ENCODE measurements at regions not wholly inside any gene's neighbourhood (a gene's known extent, or its start where the extent isn't known, plus 50 kb on each side); places are given as distances from the start of the nearest gene placed in this dataset.

DNA sequence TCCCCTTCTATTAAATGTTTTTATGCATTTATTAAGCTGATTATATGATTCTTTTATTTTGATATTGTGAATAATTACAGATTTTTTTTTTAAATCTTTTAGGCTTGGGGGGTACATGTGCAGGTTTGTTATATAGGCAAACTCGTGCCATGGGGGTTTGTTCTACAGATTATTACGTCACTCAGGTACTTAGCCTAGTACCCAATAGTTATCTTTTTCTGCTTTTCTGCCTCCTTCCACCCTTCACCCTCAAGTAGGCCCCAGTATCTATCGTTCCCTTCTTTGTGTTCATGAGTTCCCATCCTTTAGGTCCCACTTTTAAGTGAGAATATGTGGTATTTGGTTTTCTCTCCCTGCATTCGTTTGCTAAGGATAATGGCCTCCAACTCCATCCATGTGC lies 92.2 kb upstream of the CWC22 start:
- Histone ChIP-seq H3K4me1 (ENCODE audit: insufficient read depth) (peaks cover 5% of the 10 kb centered on the region; the same call in 1 of the 2 replicates), H3K4me2 (ENCODE audit: unreplicated experiment) (no peak overlapping the region), H3K27me3 (replicated peaks; ENCODE audit: insufficient read depth) (no peaks in the 10 kb centered on the region), H3K9me3 (ENCODE audit: low read depth) (no peaks in the 10 kb centered on the region), H3K9me2 (ENCODE audit: insufficient read depth) (no peaks in the 10 kb centered on the region), H3K4me3 (no peak overlapping the region), H3K79me2 (ENCODE audit: insufficient read depth) (no peaks in the 10 kb centered on the region), H4K20me1 (ENCODE audit: insufficient read depth) (no peaks in the 10 kb centered on the region), H3K9ac (no peak overlapping the region), H2AFZ (no peak overlapping the region), H3F3A (ENCODE audit: insufficient read depth) (no peaks in the 10 kb centered on the region), H3K27ac (no peak overlapping the region), H3K36me3 (ENCODE audit: low read depth) (no peaks in the 10 kb centered on the region)
- WGBS, 2 experiments (ENCODE audit: low coverage in 1 of 2, low lambda C conversion rate in 2 of 2, missing lambda C conversion rate in 2 of 2), result 57 to 64% methylated on average over 4 of the region's 4 CpGs
- no peak for DNase-seq
- in situ Hi-C loops (cut with MboI), result no loop called here
- no peak for TF ChIP-seq EZH2phosphoT487 (IDR thresholded peaks at IDR 0.05; ENCODE audit: insufficient read depth, low read depth)
- TF ChIP-seq EZH2 (IDR thresholded peaks at IDR 0.05; ENCODE audit: insufficient read depth, poor library complexity, severe bottlenecking), result no peak

DNA sequence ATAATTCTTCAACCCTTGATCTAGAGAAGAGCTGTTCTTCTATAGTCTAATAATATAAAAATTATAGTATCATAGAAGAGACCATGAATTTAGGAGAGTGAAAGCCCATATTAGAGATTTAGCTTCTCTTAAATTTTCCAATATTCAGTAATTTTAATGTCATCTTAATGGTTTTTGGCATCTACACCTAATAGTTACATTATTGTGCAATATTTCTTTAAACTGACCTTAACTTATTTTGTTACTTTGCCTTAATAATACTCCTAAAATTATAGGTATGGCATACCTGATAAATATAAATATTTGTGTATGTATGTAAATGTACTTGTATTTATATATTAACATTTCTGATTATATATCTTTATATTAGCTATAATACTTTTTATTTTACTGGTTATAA lies 78.0 kb upstream of the CWC22 start:
- H3K9ac ChIP-seq, result no peak overlapping the region
- no peak overlapping the region for H3K4me3 ChIP-seq
- in situ Hi-C loops (cut with MboI), result no loop called here
- DNase-seq, result no peak
- H3K9me3 ChIP-seq (ENCODE audit: low read depth), result no peaks in the 10 kb centered on the region
- H3K27me3 ChIP-seq (replicated peaks; ENCODE audit: insufficient read depth), result no peaks in the 10 kb centered on the region; the same call in 1 of the 2 replicates
- TF ChIP-seq EZH2phosphoT487 (IDR thresholded peaks at IDR 0.05; ENCODE audit: insufficient read depth, low read depth) (no peak), EZH2 (IDR thresholded peaks at IDR 0.05; ENCODE audit: insufficient read depth, poor library complexity, severe bottlenecking) (no peak)
- no peak overlapping the region for H3K4me2 ChIP-seq (ENCODE audit: unreplicated experiment)
- no peaks in the 10 kb centered on the region for H3K9me2 ChIP-seq (ENCODE audit: insufficient read depth)
- no peak overlapping the region for H2AFZ ChIP-seq
- H3K4me1 ChIP-seq (ENCODE audit: insufficient read depth), result no peaks in the 10 kb centered on the region
- H3F3A ChIP-seq (ENCODE audit: insufficient read depth), result no peaks in the 10 kb centered on the region
- H3K36me3 ChIP-seq (ENCODE audit: low read depth), result no peaks in the 10 kb centered on the region
- H3K79me2 ChIP-seq (ENCODE audit: insufficient read depth), result no peaks in the 10 kb centered on the region
- no peak overlapping the region for H3K27ac ChIP-seq
- no peaks in the 10 kb centered on the region for H4K20me1 ChIP-seq (ENCODE audit: insufficient read depth)

DNA sequence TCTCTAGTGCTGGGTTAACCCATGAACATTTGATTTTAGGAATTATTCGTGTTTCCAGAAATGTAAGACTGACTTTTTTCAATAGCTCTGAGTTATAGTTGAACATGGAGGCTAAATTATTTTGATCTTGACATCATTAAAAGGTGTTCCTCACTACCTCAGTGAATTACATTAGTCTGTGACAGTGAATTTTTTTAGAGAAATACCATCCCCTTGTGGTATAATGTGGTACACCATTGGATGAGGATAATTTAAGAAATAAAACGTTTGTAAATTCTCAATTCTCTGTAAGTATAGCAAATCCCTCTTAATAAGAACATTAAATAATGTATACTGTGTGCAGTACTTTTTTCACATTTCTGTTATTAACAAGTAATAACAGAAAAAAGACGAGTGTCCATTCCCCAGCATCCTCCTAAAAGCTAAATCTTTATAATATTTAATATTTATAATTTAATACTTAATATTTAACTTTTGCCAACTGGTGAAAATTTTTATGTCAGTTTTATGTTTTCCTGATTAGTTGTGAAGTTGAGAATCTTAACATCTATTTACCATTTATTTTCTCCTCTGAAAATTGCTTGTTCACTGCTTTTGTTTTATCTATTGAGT lies 70.3 kb upstream of the CWC22 start:
- in situ Hi-C loops (cut with MboI), result loop anchor here (10.0 kb wide), 1 partner anchor 663 kb away; no protein-coding TSS in a partner anchor
- Histone ChIP-seq H4K20me1 (ENCODE audit: insufficient read depth) (no peaks in the 10 kb centered on the region), H2AFZ (no peak overlapping the region), H3K27ac (no peak overlapping the region), H3K27me3 (replicated peaks; ENCODE audit: insufficient read depth) (no peaks in the 10 kb centered on the region), H3K9me3 (ENCODE audit: low read depth) (no peaks in the 10 kb centered on the region), H3K79me2 (ENCODE audit: insufficient read depth) (no peaks in the 10 kb centered on the region), H3F3A (ENCODE audit: insufficient read depth) (no peaks in the 10 kb centered on the region), H3K4me3 (no peak overlapping the region), H3K9me2 (ENCODE audit: insufficient read depth) (no peaks in the 10 kb centered on the region), H3K36me3 (ENCODE audit: low read depth) (no peaks in the 10 kb centered on the region), H3K9ac (no peak overlapping the region), H3K4me1 (ENCODE audit: insufficient read depth) (no peaks in the 10 kb centered on the region), H3K4me2 (ENCODE audit: unreplicated experiment) (no peak overlapping the region)
- peak; percentile 40 for DNase-seq
- TF ChIP-seq EZH2 (IDR thresholded peaks at IDR 0.05; ENCODE audit: insufficient read depth, poor library complexity, severe bottlenecking) (no peak), EZH2phosphoT487 (IDR thresholded peaks at IDR 0.05; ENCODE audit: insufficient read depth, low read depth) (no peak)
- 2 to 7% methylated on average over 3 of the region's 3 CpGs for WGBS, 2 experiments (ENCODE audit: low coverage in 1 of 2, low lambda C conversion rate in 2 of 2, missing lambda C conversion rate in 2 of 2)

DNA sequence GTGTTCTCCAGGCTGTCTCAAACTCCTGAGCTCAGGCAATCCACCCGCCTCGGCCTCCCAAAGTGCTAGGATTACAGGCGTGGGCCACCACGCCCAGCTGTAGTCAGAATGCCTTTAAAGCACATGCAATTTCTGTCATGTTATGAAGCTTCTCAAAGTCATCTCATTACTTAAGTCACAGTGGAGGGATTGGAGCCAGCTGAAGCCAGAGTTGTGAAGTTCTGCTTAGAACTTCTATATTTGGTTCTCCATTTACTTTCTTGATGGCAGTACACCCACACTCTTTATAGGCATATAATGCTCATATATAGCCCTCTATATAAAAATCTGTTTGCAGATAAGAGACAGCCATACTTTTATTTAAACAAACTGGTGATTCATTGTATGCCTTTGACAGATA lies 68.8 kb upstream of the CWC22 start:
- TF ChIP-seq EZH2phosphoT487 (IDR thresholded peaks at IDR 0.05; ENCODE audit: insufficient read depth, low read depth), result no peak
- Histone ChIP-seq H3K27ac (no peak overlapping the region), H3K36me3 (ENCODE audit: low read depth) (no peaks in the 10 kb centered on the region), H3K27me3 (replicated peaks; ENCODE audit: insufficient read depth) (no peaks in the 10 kb centered on the region), H4K20me1 (ENCODE audit: insufficient read depth) (no peaks in the 10 kb centered on the region), H3K9ac (no peak overlapping the region), H3K4me2 (ENCODE audit: unreplicated experiment) (no peak overlapping the region), H3K79me2 (ENCODE audit: insufficient read depth) (no peaks in the 10 kb centered on the region), H3K4me1 (ENCODE audit: insufficient read depth) (no peaks in the 10 kb centered on the region), H3K9me2 (ENCODE audit: insufficient read depth) (no peaks in the 10 kb centered on the region), H3K9me3 (ENCODE audit: low read depth) (no peaks in the 10 kb centered on the region), H3K4me3 (no peak overlapping the region), H3F3A (ENCODE audit: insufficient read depth) (no peaks in the 10 kb centered on the region), H2AFZ (no peak overlapping the region)
- WGBS, 2 experiments (ENCODE audit: low coverage in 1 of 2, low lambda C conversion rate in 2 of 2, missing lambda C conversion rate in 2 of 2), result 92 to 98% methylated on average over 4 of the region's 4 CpGs
- no peak for DNase-seq
- in situ Hi-C loops (cut with MboI), result loop anchor here (10.0 kb wide), 1 partner anchor 661 kb away; no protein-coding TSS in a partner anchor

DNA sequence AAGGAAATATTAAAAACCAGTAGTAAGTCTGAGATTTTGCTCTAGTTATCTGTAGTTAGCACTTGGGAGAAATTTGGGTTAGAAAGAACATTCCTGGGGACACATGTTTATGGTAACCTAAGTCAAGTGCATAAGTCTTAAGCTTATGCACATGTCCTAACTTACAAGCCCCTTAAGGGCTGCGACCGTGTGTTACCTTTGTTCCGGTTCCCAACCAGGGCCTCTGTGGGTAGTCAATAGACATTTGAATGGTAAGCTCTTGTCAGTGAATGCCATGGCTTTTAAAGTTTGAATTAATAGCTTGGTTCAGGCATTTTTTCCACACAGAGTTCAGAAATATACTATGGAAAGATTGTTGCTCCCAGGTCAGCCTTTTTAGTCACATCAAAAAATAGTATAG lies 64.7 kb upstream of the CWC22 start:
- no peaks in the 10 kb centered on the region for H3K4me1 ChIP-seq (ENCODE audit: insufficient read depth)
- in situ Hi-C loops (cut with MboI), result loop anchor here (10.0 kb wide), 1 partner anchor 657 kb away; no protein-coding TSS in a partner anchor
- H3K9me3 ChIP-seq (ENCODE audit: low read depth), result no peaks in the 10 kb centered on the region
- H3F3A ChIP-seq (ENCODE audit: insufficient read depth), result no peaks in the 10 kb centered on the region
- no peak overlapping the region for H3K27ac ChIP-seq
- H3K9ac ChIP-seq, result no peak overlapping the region
- H3K79me2 ChIP-seq (ENCODE audit: insufficient read depth), result no peaks in the 10 kb centered on the region
- H3K9me2 ChIP-seq (ENCODE audit: insufficient read depth), result no peaks in the 10 kb centered on the region
- H4K20me1 ChIP-seq (ENCODE audit: insufficient read depth), result no peaks in the 10 kb centered on the region
- no peak for TF ChIP-seq EZH2 (IDR thresholded peaks at IDR 0.05; ENCODE audit: insufficient read depth, poor library complexity, severe bottlenecking)
- TF ChIP-seq EZH2phosphoT487 (IDR thresholded peaks at IDR 0.05; ENCODE audit: insufficient read depth, low read depth), result no peak
- H3K4me2 ChIP-seq (ENCODE audit: unreplicated experiment), result no peak overlapping the region
- H3K36me3 ChIP-seq (ENCODE audit: low read depth), result no peaks in the 10 kb centered on the region
- no peak overlapping the region for H3K4me3 ChIP-seq
- H2AFZ ChIP-seq, result no peak overlapping the region
- WGBS, 2 experiments (ENCODE audit: low coverage in 1 of 2, low lambda C conversion rate in 2 of 2, missing lambda C conversion rate in 2 of 2), result 64% methylated on average over 3 of the region's 3 CpGs
- DNase-seq, result no peak
- no peaks in the 10 kb centered on the region for H3K27me3 ChIP-seq (replicated peaks; ENCODE audit: insufficient read depth)
